HCT116 (cell line): ENCODE measurements at regions not wholly inside any gene's neighbourhood (a gene's known extent, or its start where the extent isn't known, plus 50 kb on each side); places are given as distances from the start of the nearest gene placed in this dataset.

Source experiments
- ATF3 ChIP-seq: IDR thresholded peaks from 2 replicates; pipeline ENCODE4 v1.6.1; 2012
- CBX3 ChIP-seq: IDR thresholded peaks from 2 replicates; pipeline ENCODE4 v1.6.1; 2012; ENCODE audit warnings: low read depth
- CTCF ChIP-seq, 3 experiments: fragments of 200-600 bp in 1 of 3; sonication (generic) in 1 of 3; IDR thresholded peaks in 2 of 3; conservative IDR thresholded peaks in 1 of 3; 2 replicates each; pipeline ENCODE4 v1.5.1; 2012 to 2017; ENCODE audit warnings: low read depth in 2 of 3, low read length in 2 of 3, antibody characterized with exemption in 1 of 3, borderline replicate concordance in 1 of 3, control low read depth in 1 of 3, mild to moderate bottlenecking in 1 of 3, mixed read lengths in 1 of 3, mixed run types in 1 of 3, moderate library complexity in 1 of 3; ENCODE audit not compliant: insufficient read depth in 1 of 3
- REST ChIP-seq: IDR thresholded peaks from 2 replicates; pipeline ENCODE4 v1.6.1; 2012; ENCODE audit warnings: low read depth
- YY1 ChIP-seq: IDR thresholded peaks from 2 replicates; pipeline ENCODE4 v1.6.1; 2011; ENCODE audit warnings: low read length, low read depth, moderate library complexity, mild to moderate bottlenecking; ENCODE audit not compliant: insufficient replicate concordance; ENCODE audit errors: extremely low read depth
- ZBTB33 ChIP-seq: IDR thresholded peaks from 2 replicates; pipeline ENCODE4 v1.6.1; 2011; ENCODE audit warnings: mild to moderate bottlenecking, low read length, moderate library complexity; ENCODE audit not compliant: insufficient replicate concordance; ENCODE audit errors: extremely low read depth

GRCh38 chr1:81155131-81155530 is 645.6 kb upstream of the ADGRL2 start:
- TF ChIP-seq CBX3: no peak
- TF ChIP-seq REST: no peak
- TF ChIP-seq CTCF (IDR thresholded peaks at IDR 0.05 in 2 of 3, conservative IDR thresholded peaks at IDR 0.05 in 1 of 3; ENCODE audit: borderline replicate concordance in 1 of 3, insufficient read depth in 1 of 3, low read depth in 2 of 3, low read length in 2 of 3): no peak
- no peak for TF ChIP-seq ATF3
- no peak for TF ChIP-seq ZBTB33
- TF ChIP-seq YY1: no peak
